ENCODE measurements at regions not wholly inside any gene's neighbourhood (a gene's known extent, or its start where the extent isn't known, plus 50 kb on each side); places are given as distances from the start of the nearest gene placed in this dataset.

DNA sequence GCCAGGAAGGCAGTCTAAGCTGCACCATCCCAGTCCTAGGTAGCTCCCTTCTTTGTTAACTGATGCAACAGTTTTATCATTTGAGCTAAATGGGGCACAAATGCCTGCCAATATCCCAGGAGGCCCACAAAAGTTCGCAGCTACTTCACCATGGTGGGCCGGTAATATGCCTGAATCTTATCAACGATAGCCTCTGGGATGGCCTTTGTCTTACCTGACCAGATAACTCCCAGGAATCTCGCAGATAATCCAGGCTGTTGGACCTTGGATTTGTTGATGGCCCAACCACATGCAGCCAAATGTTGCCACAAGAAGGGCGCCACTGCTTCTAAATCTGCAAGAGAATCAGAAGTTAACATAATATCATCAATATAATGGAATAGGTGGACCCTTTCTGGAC is 83.8 kb upstream of the ATP10B start:
- H3K36me3 Mint-ChIP-seq (ENCODE audit: low read depth): no peaks in the 10 kb centered on the region
- 81 to 96% methylated on average over 4 to 5 of the region's 5 CpGs for WGBS, 2 experiments (ENCODE audit: insufficient coverage in 1 of 2, insufficient read length in 1 of 2)
- DNase-seq: peak; percentile 72
- H3K4me3 Mint-ChIP-seq: no peak overlapping the region
- no peak overlapping the region for H3K27ac Mint-ChIP-seq
- H3K4me1 Mint-ChIP-seq: peaks cover 5% of the 10 kb centered on the region
- Histone ChIP-seq H3K36me3 (ENCODE audit: control insufficient read depth, insufficient read depth, low read length) (no peaks in the 10 kb centered on the region), H3K9ac (ENCODE audit: extremely low read depth, low read length, poor library complexity, severe bottlenecking) (no peak overlapping the region), H3K27me3 (ENCODE audit: control insufficient read depth, insufficient read depth, low read length, poor library complexity, severe bottlenecking) (no peaks in the 10 kb centered on the region), H3K27ac (ENCODE audit: low read depth, low read length) (no peak overlapping the region), H3K9me3 (ENCODE audit: control insufficient read depth, low read length) (no peaks in the 10 kb centered on the region), H3K4me1 (ENCODE audit: control insufficient read depth, insufficient read depth, low read length) (no peaks in the 10 kb centered on the region), H3K4me3 (ENCODE audit: low read length) (no peak overlapping the region)
- H3K9me3 Mint-ChIP-seq: no peaks in the 10 kb centered on the region
- TF ChIP-seq, protein P1, sequence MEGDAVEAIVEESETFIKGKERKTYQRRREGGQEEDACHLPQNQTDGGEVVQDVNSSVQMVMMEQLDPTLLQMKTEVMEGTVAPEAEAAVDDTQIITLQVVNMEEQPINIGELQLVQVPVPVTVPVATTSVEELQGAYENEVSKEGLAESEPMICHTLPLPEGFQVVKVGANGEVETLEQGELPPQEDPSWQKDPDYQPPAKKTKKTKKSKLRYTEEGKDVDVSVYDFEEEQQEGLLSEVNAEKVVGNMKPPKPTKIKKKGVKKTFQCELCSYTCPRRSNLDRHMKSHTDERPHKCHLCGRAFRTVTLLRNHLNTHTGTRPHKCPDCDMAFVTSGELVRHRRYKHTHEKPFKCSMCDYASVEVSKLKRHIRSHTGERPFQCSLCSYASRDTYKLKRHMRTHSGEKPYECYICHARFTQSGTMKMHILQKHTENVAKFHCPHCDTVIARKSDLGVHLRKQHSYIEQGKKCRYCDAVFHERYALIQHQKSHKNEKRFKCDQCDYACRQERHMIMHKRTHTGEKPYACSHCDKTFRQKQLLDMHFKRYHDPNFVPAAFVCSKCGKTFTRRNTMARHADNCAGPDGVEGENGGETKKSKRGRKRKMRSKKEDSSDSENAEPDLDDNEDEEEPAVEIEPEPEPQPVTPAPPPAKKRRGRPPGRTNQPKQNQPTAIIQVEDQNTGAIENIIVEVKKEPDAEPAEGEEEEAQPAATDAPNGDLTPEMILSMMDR (conservative IDR thresholded peaks at IDR 0.05): no peak
- H3K27me3 Mint-ChIP-seq (ENCODE audit: insufficient read depth): peaks cover 15% of the 10 kb centered on the region

DNA sequence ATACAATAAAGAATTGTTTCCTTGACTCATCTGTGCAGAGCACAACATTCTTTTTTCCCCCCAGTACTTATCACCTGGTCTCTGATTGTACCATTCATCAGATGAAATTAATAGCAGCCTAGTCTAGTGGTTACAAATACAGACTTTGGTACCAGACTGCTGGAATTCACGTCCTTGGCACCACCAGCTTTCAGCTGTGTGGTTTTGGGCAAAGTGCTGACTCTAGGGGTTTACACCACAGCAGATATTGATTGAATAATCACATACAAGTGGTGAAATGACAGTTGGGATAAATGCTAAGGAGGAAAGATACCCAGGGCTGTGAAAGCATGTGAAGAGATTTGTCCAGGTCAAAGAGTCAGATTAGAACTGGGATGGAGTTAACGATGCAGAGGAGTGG is 79.3 kb upstream of the ATP10B start:
- TF ChIP-seq, protein P1 (conservative IDR thresholded peaks at IDR 0.05): no peak
- H3K9me3 Mint-ChIP-seq: no peaks in the 10 kb centered on the region
- H3K4me1 Mint-ChIP-seq: peaks cover 40% of the 10 kb centered on the region
- no peak for DNase-seq
- H3K4me3 ChIP-seq (ENCODE audit: low read length): no peak overlapping the region
- no peak overlapping the region for H3K9ac ChIP-seq (ENCODE audit: extremely low read depth, low read length, poor library complexity, severe bottlenecking)
- no peaks in the 10 kb centered on the region for H3K36me3 ChIP-seq (ENCODE audit: control insufficient read depth, insufficient read depth, low read length)
- peaks cover 8% of the 10 kb centered on the region for H3K27me3 ChIP-seq (ENCODE audit: control insufficient read depth, insufficient read depth, low read length, poor library complexity, severe bottlenecking)
- no peaks in the 10 kb centered on the region for H3K9me3 ChIP-seq (ENCODE audit: control insufficient read depth, low read length)
- no peaks in the 10 kb centered on the region for H3K36me3 Mint-ChIP-seq (ENCODE audit: low read depth)
- H3K27me3 Mint-ChIP-seq (ENCODE audit: insufficient read depth): peaks cover 30% of the 10 kb centered on the region
- H3K4me3 Mint-ChIP-seq: no peak overlapping the region
- WGBS, 2 experiments (ENCODE audit: insufficient coverage in 1 of 2, insufficient read length in 1 of 2): 91 to 100% methylated on average over 2 of the region's 2 CpGs
- H3K27ac ChIP-seq (ENCODE audit: low read depth, low read length): no peak overlapping the region
- no peak overlapping the region for H3K27ac Mint-ChIP-seq
- H3K4me1 ChIP-seq (ENCODE audit: control insufficient read depth, insufficient read depth, low read length): peaks cover 17% of the 10 kb centered on the region

DNA sequence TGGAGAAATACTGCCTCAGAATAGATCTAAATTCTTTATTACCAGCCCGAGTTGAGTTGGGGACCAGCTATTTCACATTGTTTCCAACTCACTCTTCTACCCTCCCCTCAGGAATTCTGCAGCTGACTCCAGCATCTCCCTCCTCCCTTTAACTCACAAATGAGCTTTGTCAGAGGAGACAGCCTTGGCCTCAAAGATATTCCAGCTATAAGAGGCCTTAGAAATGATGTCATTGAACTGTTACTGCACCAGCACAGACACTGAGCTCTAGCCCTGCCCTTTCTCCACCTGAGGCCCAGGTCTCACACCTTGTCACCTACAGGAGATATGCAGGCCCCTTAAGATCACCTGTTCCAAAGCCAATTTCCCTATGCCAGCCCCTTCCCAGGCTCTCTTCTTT is 78.4 kb upstream of the ATP10B start:
- peaks cover 17% of the 10 kb centered on the region for H3K4me1 ChIP-seq (ENCODE audit: control insufficient read depth, insufficient read depth, low read length)
- H3K27me3 Mint-ChIP-seq (ENCODE audit: insufficient read depth): peaks cover 28% of the 10 kb centered on the region
- TF ChIP-seq, protein P1 (conservative IDR thresholded peaks at IDR 0.05): no peak
- H3K36me3 ChIP-seq (ENCODE audit: control insufficient read depth, insufficient read depth, low read length): no peaks in the 10 kb centered on the region
- H3K27ac Mint-ChIP-seq: no peak overlapping the region
- no peak overlapping the region for H3K4me3 ChIP-seq (ENCODE audit: low read length)
- peak; percentile 75 for DNase-seq
- no peaks in the 10 kb centered on the region for H3K36me3 Mint-ChIP-seq (ENCODE audit: low read depth)
- no peaks in the 10 kb centered on the region for H3K9me3 Mint-ChIP-seq
- H3K9ac ChIP-seq (ENCODE audit: extremely low read depth, low read length, poor library complexity, severe bottlenecking): no peak overlapping the region
- H3K4me3 Mint-ChIP-seq: no peak overlapping the region
- WGBS, 2 experiments (ENCODE audit: insufficient coverage in 1 of 2, insufficient read length in 1 of 2): 0 to 24% methylated on average over 1 of the region's 1 CpG
- H3K4me1 Mint-ChIP-seq: peaks cover 46% of the 10 kb centered on the region
- H3K9me3 ChIP-seq (ENCODE audit: control insufficient read depth, low read length): no peaks in the 10 kb centered on the region
- peaks cover 8% of the 10 kb centered on the region for H3K27me3 ChIP-seq (ENCODE audit: control insufficient read depth, insufficient read depth, low read length, poor library complexity, severe bottlenecking)
- H3K27ac ChIP-seq (ENCODE audit: low read depth, low read length): no peak overlapping the region

Measured in endodermal cell (in vitro differentiated cells).